GM18498 (cell line): ENCODE measurements at regions not wholly inside any gene's neighbourhood (a gene's known extent, or its start where the extent isn't known, plus 50 kb on each side); places are given as distances from the start of the nearest gene placed in this dataset.
"Not testable (repeated sequence)": the region's sequence is repeated elsewhere in the genome, so short reads cannot be mapped to it uniquely, and the experiment has no call there.

ENCODE experiments used
- ATAC-seq: cut with Tn5 transposase; IDR thresholded peaks from one replicate; pipeline ENCODE4 v1.9.1; 2021; ENCODE audit warnings: mild to moderate bottlenecking, moderate library complexity; ENCODE audit not compliant: unreplicated experiment

DNA sequence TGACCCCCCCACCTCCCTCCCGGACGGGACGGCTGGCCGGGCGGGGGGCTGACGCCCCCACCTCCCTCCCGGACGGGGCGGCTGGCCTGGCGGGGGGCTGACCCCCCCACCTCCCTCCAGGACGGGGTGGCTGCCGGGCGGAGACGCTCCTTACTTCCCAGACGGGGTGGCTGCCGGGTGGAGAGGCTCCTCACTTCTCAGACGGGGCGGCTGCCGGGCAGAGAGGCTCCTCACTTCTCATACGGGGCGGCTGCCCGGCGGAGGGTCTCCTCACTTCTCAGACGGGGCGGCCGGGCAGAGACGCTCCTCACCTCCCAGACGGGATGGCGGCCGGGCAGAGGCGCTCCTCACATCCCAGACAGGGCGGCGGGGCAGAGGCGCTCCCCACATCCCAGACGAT lies 84.7 kb downstream of the OR2B2 start:
- not testable (repeated sequence) for ATAC-seq

DNA sequence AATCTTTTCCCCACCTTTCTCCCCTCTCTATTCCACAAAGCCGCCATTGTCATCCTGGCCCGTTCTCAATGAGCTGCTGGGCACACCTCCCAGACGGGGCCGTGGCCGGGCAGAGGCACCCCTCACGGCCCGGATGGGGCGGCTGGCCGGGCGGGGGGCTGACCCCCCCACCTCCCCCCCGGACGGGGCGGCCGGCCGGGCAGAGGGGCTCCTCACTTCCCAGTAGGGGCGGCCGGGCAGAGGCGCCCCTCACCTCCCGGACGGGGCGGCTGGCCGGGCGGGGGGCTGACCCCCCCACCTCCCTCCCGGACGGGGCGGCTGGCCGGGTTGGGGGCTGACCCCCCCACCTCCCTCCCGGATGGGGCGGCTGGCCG lies 85.6 kb downstream of the OR2B2 start:
- ATAC-seq, result not testable (repeated sequence)

DNA sequence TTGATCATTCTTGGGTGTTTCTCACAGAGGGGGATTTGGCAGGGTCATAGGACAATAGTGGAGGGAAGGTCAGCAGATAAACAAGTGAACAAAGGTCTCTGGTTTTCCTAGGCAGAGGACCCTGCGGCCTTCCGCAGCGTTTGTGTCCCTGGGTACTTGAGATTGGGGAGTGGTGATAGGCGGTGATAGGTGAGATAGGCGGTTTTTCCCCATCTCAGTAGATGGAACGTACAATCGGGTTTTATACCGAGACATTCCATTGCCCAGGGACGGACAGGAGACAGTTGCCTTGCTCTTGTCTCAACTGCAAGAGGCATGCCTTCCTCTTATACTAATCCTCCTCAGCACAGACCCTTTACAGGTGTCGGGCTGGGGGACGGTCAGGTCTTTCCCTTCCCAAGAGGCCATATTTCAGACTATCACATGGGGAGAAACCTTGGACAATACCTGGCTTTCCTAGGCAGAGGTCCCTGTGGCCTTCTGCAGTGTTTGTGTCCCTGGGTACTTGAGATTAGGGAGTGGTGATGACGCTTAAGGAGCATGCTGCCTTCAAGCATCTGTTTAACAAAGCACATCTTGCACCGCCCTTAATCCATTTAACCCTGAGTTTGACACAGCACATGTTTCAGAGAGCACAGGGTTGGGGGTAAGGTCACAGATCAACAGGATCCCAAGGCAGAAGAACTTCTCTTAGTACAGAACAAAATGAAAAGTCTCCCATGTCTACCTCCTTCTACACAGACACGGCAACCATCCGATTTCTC lies 86.2 kb downstream of the OR2B2 start:
- not testable (repeated sequence) for ATAC-seq

DNA sequence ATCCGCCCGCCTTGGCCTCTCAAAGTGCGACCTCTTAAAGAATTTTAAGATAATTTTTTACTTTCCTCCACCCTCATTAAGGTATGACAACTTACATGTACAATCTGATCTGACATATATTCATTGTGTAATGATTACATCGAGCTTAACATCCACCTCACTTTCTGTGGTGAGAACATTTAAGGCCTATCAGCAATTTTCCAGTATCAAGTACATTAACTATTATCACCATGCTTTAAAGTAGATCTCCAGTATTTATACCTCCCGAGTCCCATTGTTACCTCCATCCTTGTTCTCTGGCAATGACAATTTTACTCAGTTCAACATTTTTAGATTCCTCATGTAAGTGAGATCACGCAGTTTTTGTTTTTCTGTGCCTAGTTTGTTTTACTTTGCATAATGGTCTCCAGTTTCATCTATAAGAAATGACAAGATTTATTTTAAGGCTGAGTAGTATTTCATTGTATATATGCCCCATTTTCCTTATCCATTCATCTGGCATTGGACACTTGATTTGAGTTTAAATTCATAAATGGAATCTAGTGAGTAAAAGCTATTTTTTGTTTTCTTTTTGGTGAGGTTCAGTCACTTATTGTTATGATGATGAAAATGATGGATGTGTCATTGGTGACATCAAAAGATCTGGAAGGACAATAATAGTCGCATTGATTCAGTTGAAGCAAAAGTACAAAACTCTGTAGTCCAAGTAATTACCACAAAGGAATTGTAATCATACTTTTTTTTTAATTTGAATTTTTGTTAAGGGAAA lies 87.0 kb downstream of the OR2B2 start:
- no peak for ATAC-seq

DNA sequence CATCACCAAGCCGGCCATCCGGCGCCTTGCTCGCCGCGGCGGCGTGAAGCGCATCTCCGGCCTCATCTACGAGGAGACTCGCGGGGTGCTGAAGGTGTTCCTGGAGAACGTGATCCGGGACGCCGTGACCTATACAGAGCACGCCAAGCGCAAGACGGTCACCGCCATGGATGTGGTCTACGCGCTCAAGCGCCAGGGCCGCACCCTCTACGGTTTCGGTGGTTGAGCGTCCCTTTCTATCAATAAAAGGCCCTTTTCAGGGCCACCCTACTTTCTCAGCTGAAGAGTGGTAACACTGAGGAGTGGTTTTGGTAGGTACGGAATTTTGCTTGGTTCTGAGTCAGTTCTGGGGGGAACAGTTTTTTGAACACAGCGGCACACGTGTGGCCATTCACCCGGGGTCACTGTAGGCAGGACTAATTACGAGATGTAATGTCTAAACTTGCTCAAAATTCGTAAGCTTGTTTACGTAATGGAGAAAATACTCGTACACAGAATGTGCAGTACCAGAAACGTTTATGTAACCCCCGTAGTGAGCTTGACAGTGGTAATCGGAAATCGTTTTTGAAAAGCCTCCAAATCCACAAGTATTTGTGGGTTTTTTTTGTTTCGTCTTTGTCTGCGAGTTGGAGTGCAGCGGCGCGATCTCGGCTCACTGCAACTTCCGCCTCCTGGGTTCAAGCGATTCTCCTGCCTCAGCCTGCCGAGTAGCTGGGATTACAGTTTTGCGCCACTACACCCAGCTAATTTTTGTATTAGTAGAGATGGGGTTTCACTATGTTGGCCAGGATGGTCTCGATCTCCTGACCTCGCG lies 87.8 kb downstream of the OR2B2 start:
- ATAC-seq, result peak; percentile 73

DNA sequence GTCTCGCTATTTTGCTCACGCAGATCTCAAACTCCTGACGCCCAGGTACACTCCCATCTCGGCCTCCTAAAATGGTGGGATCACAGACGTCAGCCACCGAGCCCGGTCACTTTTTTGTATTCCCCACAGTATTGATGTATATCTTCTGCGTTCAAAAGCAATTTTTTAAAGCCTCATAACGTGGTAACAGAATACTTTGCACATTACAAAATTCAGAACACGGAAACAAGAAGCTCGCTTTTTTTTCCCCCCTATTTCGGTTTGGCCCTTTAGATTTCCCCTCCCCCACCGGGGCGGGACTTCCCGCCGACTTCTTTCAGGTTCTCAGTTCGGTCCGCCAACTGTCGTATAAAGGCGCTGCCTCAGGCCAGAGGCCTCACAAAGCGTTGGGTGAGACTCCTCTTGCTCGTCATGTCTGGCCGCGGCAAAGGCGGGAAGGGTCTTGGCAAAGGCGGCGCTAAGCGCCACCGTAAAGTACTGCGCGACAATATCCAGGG lies 88.4 kb downstream of the OR2B2 start:
- ATAC-seq, result peak; percentile 71

DNA sequence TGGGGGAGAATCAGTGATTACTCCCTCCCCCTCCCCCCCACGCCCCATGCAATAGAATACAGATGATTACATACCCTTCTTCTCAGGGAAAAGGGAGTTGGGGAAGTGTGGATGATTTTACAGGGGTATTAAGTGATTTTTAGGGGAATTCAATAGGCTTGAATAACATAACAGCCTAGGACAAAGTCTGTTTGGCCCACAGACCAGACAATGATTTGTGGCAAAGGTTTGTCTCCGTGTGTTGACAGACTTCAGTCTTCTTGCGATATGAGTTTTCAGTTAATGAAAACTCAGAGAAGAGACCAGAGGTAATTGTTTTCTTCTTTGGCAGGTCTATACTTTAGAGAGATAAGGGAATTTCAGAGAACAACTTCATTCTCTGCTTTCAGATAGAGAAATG lies 95.3 kb downstream of the OR2B2 start:
- ATAC-seq, result no peak

DNA sequence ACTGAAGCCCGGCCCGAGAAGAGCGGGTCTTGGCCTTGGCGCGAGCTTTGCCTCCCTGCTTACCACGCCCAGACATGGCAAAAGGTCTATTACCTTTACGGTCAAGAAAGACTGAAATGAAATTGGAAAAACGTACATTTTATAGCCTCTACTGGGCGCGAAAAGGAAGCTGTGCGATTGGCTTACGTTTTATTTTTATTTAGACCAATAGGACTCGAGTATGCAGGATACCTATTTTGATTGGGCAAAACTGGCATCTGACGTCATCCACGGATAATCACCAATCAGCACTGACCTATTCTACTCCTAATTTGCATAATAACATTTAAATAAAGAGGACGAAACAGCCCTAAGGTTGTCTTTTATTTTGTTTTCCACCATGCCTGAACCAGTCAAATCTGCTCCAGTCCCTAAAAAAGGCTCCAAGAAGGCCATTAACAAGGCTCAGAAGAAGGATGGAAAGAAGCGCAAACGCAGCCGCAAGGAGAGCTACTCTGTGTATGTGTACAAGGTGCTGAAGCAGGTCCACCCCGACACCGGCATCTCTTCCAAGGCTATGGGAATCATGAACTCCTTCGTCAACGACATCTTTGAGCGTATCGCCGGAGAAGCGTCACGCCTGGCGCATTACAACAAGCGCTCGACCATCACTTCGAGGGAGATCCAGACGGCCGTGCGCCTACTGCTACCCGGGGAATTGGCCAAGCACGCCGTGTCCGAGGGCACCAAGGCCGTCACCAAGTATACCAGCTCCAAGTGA lies 97.4 kb downstream of the OR2B2 start:
- peak; percentile 62 for ATAC-seq

DNA sequence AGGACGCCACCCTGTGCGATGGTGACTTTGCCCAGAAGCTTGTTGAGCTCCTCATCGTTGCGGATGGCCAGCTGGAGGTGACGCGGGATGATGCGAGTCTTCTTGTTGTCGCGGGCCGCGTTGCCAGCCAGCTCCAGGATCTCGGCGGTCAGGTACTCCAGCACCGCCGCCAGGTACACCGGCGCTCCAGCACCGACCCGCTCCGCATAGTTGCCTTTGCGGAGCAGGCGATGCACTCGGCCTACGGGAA lies 97.9 kb downstream of the OR2B2 start:
- peak; percentile 16 for ATAC-seq

DNA sequence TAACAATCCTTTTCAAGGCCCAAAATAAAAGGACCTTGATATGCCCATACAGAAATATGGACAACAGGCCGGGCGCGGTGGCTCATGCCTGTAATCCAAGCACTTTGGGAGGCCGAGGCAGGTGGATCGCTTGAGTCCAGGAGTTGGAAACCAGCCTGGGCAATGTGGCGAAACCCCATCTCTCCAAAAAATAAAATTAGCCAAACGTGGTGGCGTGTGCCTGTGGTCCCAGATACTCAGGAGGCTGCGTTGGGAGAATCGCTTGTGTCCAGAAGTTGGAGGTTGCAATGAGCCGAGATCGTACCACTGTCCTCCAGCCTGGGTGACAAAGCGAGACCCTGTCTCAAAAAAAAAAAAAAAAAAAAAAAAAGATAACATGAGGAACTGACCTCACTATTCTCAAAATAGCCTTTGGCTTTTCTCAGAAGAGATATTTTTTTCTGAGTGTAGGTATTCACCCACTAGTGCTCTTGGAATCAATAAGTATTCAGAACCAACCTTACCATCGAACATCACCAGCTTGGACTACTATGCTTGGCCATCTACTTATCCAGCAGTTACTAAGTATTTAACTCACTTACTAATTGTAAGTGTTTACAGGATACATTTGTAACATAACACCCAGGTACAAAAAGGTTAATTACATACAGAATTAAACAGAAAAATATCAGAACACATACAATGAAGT lies 99.2 kb downstream of the OR2B2 start:
- ATAC-seq, result no peak

DNA sequence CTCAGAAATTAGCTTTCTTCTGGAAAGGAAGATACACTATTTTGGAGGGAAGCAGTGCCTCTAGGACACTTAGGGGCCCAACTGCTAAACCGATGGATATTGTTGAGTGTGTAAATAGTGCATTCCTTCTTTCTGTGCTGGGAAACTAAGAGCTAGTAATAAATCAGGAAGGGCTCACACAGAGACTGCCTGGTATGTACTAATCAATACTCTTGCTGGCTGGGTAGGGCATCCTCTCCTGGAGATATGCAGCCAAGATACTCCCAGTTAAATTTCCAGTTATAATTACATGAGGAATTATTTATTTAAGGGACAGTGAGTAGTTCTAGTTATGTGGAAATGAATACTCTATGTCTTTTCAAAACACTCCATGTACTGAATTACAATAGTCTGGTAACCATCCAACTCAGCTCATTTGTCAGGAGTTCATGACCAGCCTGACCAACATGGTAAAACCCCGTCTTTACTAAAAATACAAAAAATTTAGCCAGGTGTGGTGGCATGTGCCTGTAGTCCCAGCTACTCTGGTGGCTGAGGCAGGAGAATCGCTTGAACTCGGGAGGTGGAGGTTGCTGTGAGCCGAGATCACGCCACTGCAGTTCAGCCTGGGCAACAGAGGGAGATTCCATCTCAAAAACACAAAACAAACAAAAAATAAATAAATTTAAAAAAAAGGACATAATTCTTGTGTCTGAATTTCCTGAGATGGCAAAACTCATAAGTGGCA lies 100.0 kb downstream of the OR2B2 start:
- ATAC-seq, result no peak

DNA sequence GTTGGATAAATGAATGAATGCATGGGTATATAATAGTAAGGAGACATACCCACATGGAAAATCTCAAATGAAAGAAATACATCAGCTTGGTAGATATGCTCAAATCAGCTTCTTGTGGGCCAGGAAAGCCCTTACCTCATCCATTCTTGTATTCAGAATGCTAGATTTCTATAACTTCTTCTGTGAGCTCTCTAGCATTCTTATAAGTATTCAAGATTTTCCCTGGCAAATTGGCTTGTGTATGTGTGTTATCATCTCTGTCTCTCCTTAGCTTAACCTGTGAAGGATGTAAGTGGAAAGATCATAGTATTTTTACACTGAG lies 100.8 kb downstream of the OR2B2 start:
- no peak for ATAC-seq

DNA sequence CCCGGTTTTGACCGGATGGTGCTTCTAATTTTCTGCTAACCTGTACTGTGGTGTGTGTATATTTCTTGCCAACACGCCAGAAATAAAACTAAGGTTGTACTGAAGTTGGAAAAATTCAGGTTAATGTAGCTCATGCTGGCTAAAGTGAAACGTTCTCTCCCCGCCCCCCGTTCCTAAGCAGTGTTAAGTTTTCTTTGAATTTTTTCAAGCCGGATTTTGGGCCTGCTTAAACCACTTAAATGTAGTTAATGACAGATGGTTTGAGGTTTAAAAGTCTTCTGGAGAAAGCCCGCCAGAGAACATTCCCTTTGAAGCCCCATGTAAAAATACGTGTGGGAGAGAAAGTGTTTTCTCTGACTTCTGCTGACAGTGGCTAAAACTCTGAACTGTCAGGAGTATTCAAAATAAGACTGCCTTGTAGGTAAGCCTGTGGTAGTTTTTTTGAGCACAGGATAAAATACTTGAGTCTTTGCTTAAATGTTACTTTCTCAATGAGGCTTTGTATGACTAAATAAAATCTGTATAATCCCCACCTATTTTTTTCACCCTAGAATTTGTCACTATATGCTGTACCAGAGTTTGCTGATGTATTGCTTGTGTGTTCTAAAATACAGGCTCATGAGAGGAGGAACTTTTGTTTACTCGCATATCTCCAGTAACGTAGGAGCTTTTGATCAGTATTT lies 101.3 kb downstream of the OR2B2 start:
- ATAC-seq, result no peak

DNA sequence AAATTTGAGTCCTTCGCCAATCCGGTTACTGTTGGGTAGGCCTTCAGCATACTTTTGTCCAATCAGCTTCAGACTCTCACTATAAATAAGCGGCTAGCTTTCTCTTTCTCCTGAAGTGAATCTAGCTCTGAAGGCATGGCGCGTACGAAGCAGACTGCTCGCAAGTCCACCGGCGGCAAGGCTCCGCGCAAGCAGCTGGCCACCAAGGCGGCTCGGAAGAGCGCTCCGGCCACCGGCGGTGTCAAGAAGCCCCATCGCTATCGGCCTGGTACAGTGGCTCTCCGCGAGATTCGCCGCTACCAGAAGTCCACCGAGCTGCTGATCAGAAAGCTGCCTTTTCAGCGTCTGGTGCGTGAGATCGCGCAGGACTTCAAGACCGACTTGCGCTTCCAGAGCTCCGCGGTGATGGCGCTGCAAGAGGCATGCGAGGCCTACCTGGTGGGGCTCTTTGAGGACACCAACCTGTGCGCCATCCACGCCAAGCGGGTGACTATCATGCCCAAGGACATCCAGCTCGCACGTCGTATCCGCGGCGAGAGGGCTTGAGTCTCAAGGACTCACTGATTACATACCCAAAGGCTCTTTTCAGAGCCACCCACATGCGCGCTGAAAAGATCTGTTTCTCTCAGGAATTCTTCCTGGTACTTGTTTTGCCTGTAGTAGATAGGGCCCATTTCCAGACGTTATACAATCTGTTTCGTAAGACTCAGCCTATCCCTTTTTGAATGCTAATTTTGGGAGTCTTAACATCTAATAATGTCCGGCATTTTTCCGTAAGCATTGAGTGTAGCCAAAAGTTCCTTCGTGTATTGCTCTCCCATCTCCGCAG lies 102.0 kb downstream of the OR2B2 start:
- peak; percentile 33 for ATAC-seq

DNA sequence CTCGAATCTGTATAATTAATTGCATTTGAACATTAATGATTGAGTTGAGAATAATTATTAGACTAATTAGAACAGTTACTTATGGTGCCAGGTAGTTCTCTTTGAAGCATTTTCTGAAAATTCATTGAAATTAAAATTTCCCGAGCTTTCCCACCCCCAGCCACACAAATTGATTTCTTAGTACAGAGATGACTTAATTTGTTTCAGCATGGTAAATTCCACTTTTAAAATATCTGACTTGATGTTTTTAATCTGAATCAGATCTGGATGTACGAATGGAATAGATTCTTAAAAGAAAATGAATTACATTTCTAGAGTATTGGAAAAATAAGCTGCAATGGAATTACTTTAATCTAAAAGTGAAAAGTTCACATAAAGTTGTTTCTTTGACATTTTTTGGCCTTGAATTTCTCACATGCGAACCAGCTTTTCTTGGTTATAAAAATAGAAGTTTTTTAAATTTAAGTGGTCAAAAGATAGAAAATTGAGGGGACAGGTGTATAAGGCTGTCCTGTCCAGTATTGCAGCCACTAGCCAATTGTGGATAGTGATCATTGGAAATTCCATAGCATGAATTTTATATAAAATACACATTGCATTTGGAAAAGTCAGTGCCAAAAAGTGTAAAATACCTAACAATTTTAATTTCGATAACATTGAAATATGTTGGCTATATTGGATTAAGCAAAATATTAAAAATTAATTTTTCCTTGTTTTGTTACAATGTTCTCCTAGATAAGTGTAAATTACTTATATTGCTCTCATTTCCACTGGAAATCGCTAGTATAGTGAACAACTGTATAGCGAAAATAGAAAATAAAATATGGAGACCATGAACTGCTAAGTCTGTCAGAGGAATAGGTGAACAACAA lies 102.9 kb downstream of the OR2B2 start:
- no peak for ATAC-seq

DNA sequence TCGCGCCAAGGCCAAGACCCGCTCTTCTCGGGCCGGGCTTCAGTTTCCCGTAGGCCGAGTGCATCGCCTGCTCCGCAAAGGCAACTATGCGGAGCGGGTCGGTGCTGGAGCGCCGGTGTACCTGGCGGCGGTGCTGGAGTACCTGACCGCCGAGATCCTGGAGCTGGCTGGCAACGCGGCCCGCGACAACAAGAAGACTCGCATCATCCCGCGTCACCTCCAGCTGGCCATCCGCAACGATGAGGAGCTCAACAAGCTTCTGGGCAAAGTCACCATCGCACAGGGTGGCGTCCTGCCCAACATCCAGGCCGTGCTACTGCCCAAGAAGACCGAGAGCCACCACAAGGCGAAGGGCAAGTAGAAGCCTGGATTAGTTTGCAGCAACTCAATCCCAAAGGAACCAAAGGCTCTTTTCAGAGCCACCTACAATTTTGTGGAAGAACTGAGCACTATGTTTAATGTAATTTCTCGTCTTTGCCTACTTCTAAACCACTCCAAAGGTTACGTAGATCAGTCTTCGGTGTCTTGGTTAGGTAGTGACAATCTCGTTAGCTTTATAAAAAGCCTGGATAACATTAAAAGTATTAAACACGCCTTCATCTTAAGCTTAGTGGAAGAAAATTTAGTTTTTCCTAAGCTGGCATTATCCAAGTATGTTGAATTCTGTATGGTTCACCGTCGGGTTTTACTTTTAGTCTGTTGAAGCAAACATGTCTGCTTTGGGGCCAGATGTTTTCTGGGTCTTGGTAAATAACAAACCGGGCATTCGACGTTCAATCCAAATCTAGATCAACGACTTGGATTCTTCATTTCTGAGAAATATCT lies 103.7 kb downstream of the OR2B2 start:
- ATAC-seq, result not testable (repeated sequence)
